Left forelimb (tissue), 1 donor: ENCODE measurements at regions not wholly inside any gene's neighbourhood (a gene's known extent, or its start where the extent isn't known, plus 50 kb on each side); places are given as distances from the start of the nearest gene placed in this dataset.

Source experiments
- DNase-seq: peaks from one replicate; pipeline ENCODE4 v3.0.0-alpha.2; 2018; ENCODE audit warnings: low spot score

DNA sequence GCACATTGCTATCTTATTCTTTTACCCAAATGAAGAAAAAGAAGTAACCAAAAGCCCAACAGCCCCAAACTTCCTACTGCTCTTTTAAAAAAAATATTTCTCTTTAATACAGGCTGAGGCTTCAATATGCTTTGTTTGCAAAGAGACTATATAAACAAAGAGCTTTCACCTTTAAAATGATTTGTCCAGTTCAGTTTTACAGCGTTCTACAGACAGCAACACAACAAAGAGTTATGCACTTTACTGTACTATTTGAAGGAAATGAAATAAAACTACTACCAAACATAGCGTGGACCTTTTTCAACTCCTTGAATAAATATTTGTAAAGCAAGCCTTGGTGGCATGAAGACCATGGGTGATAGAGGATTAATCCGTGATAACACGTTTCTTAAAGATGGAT, 151.2 kb downstream of the FGF9 start:
- DNase-seq = no peak

GRCh38 chr13:21823416-21823815, 152.5 kb downstream of the FGF9 start:
- DNase-seq = no peak

DNA sequence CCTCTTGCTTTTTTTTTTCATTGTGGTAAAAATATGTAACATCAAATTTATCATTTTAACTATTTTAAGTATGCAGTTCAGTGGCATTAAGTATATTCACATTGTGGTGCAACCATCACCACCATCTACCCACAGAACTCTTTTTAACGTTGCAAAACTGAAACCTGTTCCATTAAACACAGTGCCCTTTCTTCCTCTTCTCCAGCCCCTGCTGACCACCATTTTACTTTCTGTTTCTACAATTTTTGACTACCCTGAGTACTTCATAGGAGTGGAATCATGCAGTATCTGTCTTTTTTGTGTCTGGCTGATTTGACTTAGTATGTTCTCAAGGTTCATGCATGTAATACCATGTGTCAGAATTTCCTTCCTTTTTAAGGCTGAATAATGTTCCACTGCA, 153.1 kb downstream of the FGF9 start:
- no peak for DNase-seq

DNA sequence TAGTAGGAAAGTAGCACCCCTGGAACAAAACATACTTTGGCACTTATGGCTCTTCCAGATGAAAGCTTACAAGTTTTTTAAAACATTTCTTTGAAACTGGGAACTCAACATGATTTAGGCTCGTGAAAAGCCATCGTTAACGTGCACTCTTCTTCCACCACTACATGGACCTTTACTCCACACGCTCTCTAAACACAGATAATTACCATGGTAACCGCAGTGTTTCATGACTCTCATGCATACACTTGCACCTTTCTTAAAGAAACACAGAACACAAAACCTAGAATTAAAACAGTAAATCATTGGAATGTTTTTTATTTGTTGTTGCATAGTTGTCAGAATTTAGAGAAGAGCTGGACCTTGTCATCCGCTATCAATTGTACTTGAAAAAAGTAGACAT, 154.3 kb downstream of the FGF9 start:
- no peak for DNase-seq

DNA sequence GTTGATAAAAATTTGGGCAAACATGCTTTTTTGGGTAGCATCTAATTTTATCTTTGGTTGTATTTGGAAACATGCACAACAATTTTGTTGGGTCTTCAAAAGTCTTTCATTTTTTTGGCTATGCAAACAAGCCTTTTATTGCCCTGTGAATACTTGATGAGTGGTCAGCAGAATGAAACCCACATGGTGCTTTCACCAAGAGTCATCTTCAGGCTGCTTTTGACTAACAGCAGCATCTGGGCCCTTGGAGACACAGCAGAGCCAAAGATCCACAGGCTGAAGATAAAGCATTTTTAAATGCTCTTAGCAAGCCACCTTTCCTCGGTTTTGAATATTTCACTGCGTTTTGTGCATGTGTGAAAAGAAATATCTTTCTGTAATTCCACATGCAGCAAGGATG, 154.9 kb downstream of the FGF9 start:
- no peak for DNase-seq

GRCh38 chr13:21826214-21827015, 155.5 kb downstream of the FGF9 start:
- no peak for DNase-seq

DNA sequence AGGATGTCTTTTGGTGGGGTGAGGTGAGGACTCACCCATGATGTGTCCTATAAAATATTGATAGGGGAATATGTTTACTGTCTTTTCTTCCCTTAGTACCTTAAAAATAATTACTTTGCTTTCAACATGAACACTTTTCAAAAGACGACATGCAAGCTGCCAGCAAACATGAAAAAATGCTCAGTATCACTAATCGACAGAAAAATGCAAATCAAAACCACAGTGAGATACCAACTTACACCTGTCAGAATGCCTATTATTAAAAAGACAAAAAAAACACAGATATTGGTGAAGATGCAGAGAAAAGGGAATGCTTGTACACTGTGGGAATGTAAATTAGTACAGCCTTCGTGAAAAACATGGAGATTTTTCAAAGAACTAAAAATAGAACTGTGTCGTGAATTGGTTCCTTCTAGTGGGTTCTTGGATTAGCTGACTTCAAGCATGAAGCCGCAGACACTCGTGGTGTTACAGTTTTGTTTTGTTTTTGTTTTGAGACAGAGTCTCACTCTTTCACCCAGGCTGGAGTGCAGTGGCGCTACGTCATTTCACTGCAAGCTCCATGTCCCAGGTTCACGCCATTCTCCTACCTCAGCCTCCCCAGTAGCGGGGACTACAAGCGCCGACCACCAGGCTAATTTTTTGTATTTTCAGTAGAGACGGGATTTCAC, 160.9 kb downstream of the FGF9 start:
- no peak for DNase-seq

DNA sequence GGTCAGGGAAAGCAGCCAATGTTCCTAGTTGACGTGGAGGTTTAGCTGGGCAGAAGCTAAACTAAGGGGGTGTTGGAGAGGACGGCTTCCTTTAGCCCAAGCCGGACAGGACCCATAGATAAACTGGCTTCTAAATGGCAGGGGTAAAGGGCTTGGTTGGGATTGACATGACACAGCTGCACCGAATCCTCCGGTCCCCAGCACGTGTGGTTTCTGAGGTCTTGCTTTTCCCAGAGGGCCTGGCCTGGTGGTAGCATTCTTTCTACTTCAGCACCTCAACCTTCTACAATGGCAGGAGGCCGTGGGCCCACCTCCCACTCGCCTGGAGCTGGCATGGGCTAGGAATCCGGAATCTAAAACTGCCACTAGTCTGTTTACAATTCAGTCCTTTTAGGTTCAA, 163.0 kb downstream of the FGF9 start:
- no peak for DNase-seq

- DNase-seq = no peak
Observed at GRCh38 chr13:21834521-21834920, 163.6 kb downstream of the FGF9 start.

DNA sequence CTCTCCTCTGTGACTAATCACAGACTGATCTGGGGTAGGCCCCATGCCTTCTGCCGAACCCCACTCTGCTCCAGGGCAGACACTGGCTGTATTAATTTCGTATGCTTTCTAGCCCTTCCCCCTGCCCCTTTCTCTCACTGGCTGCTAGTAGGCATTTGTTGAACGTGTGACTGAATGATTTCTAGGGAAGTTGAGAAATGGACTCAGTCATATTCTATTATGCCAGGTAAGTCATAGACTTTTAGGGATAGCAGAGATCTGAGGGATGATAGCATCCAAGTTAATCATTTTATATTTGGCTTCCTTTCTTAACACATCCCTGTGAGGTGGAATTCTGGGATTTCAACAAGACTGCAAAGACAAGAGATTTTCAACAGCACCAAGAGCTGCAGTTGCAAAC, 166.4 kb downstream of the FGF9 start:
- DNase-seq = no peak

DNA sequence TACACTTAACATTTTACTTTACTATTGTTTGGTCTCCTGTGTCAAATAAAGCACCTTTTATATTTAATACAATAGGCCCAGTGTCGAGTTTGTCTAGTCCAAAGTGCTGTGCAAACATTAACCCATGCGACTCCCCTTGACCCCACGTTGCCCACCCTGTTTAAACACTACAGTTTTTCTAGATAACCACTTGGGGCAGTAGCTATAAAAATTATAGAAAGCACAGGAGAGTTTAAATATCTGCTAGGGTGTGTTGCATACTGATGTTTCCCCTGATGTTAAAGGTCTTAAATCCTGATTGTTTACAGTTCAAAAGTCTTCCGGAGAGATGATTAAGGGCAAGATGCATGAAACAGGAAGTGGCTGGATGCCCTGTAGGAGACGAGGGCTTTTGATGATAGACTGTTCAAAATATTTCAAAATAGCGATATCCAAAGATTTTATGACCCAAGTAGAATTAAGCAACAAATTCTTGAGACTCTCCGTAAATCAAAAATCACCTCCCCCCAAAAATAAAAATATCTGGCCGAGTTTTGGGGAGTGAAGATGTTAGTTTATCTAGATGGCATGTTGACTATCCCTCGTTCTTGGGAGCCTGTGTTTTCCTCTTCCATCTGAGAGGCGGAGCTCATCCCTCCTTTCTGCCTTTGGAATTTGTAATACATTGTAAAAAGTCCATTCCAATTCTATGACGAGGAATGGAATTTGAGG, 167.1 kb downstream of the FGF9 start:
- no peak for DNase-seq

- DNase-seq = no peak
Observed at GRCh38 chr13:21846605-21847004, 175.7 kb downstream of the FGF9 start.

- no peak for DNase-seq
Observed at GRCh38 chr13:21849323-21849722, 178.4 kb downstream of the FGF9 start.

GRCh38 chr13:21850013-21851006, 179.4 kb downstream of the FGF9 start:
- no peak for DNase-seq

DNA sequence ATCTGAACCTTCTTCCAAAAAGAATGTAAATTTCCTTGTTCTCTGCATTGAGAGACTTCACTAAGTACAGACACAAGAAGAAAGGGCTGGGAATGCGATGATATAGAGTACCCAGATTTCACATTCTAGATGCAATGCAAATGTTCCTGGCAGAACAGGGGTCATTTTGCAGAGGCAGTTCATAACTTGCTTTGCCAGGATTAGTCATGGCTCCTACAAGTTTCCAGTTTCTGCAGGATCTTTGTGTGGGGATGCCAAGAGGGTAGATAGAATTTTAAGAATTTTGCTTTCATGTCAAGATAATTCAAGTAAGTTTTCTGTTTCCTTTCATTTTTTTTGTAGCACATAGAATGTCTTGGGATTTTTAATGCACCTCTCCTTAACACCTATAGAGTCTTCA, 181.2 kb downstream of the FGF9 start:
- DNase-seq = no peak

- DNase-seq = no peak
Observed at GRCh38 chr13:21853779-21854178, 182.9 kb downstream of the FGF9 start.

- DNase-seq = no peak
Observed at GRCh38 chr13:21868823-21869222, 197.9 kb downstream of the FGF9 start.

DNA sequence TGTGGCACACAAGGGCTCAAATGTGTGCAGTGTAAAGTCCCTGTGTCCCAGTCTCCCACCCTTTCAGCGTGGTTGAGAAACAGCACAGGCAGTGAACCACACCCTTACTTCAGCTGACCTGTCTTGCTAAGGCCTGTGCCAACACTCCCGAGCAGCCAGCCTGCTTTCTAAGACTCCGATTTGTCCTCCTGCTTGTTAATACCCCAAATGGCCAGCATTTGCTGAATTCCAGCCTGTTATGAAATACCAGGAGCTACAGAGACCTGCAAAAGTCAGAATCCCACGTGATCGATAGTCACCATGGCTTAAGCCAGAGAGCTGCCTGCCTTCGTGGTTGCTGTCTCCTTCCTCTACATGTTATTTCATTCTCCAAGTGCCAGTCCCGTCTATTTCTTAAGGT, 200.5 kb downstream of the FGF9 start:
- no peak for DNase-seq

GRCh38 chr13:21871919-21872318, 201.0 kb downstream of the FGF9 start:
- DNase-seq = no peak

GRCh38 chr13:21872795-21873194, 201.9 kb downstream of the FGF9 start:
- DNase-seq = no peak

DNA sequence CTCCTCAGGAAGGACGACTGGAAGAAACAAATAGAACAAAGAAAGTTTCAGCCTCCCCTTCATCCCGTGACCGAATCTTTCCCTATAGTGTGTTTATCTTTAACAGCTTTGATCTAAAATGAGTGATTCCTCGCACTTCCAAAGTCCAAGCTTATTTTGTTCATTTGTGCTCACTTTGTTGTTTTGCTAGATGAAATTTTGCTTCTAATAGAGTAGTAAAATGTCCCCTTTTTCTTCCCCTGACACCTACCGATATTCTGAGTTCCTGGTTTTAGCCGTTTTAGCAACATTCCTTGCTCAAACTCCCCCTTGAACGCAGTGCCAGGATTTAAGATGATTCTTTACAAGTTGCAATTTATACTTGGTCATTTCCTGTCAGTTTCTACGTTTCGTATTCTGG, 204.2 kb downstream of the FGF9 start:
- DNase-seq = no peak
